ENCODE measurements at regions not wholly inside any gene's neighbourhood (a gene's known extent, or its start where the extent isn't known, plus 50 kb on each side); places are given as distances from the start of the nearest gene placed in this dataset.

DNA sequence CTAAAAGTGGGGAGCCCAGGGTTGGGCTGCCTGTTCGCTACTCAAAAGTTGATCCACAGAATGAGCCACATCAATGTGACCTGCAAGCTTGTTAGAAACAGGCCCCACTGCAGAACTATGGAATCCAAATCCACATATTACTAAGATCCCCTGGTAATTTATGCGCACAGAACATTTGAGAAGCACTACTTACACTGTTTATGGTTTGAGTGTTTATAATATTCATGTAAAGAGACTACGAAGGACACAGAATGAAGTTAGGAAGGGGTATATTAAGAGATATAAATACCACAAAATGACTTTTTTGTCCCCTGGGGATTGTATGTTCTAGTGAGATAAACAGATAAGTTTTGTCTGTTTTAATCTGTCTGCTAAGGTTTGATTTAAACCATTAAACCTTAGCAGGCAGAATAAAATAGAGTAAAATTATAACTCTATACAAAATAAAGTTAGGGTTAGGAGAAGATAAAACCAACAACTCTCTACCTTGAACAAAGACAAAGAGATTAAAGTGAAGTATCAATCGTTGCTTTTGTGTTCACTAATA is 666.9 kb upstream of the SOX9 start:
- no peak for TF ChIP-seq CTCF (optimal IDR thresholded peaks at IDR 0.05 in 1 of 3, IDR thresholded peaks at IDR 0.05 in 1 of 3, conservative IDR thresholded peaks at IDR 0.05 in 1 of 3; ENCODE audit: extremely low read depth in 1 of 3, insufficient read depth in 2 of 3, low read length in 3 of 3)
- no peak for TF ChIP-seq EZH2 (IDR thresholded peaks at IDR 0.05; ENCODE audit: low read length)

All from keratinocyte (primary cell).